IMR-90 (cell line): ENCODE measurements at regions not wholly inside any gene's neighbourhood (a gene's known extent, or its start where the extent isn't known, plus 50 kb on each side); places are given as distances from the start of the nearest gene placed in this dataset.
A peak's percentile ranks its signal among the peaks of the same experiment; 100 is the strongest.

ENCODE experiments used
- ATAC-seq: fragments of 200-7000 bp; cut with Tn5 transposase; 2 replicates; pipeline ENCODE4 v1.9.1; 2020; ENCODE audit warnings: low read depth, mild to moderate bottlenecking, moderate library complexity
- BruUV-seq: library from RNA; stranded (reverse); fragments of 400-500 nt; replicated peaks from 2 replicates; lab custom pipeline; 2021; lab: Mats Ljungman, UMichigan
- CTCF ChIA-PET: fragments of 300-600 bp; formaldehyde crosslinking; extraction: SDS; loops from one replicate; lab custom pipeline; 2021; ENCODE audit warnings: antibody characterized with exemption; lab: Yijun Ruan, JAX
- POLR2A ChIA-PET: fragments of 300-600 bp; sonication (Branson Sonifier 250); formaldehyde crosslinking; loops from one replicate; lab custom pipeline; 2022; ENCODE audit warnings: antibody characterized with exemption; ENCODE audit not compliant: unreplicated experiment; lab: Charles Lee
- DNase-seq: peaks from one replicate; pipeline ENCODE4 v3.0.0; 2013
- H2AFZ ChIP-seq: replicated peaks from 2 replicates; pipeline ENCODE3; 2013; ENCODE audit warnings: low read length, mild to moderate bottlenecking; ENCODE audit not compliant: poor library complexity
- H2AK5ac ChIP-seq: 2 replicates; pipeline ENCODE4 v1.6.1; 2013; ENCODE audit warnings: low read depth, low read length, inconsistent platforms
- H2AK9ac ChIP-seq: replicated peaks from 2 replicates; pipeline ENCODE3; 2013; ENCODE audit warnings: mild to moderate bottlenecking, low read depth, low read length, moderate library complexity; ENCODE audit not compliant: poor library complexity
- H2BK120ac ChIP-seq: 2 replicates; pipeline ENCODE4 v1.6.1; 2013; ENCODE audit warnings: low read depth, low read length, inconsistent platforms
- H2BK15ac ChIP-seq: 3 replicates; pipeline ENCODE4 v1.6.1; 2013; ENCODE audit warnings: low read depth, low read length, inconsistent platforms
- H2BK20ac ChIP-seq: 2 replicates; pipeline ENCODE4 v1.6.1; 2013; ENCODE audit warnings: low read depth, mild to moderate bottlenecking, inconsistent platforms, low read length, moderate library complexity
- H2BK5ac ChIP-seq: 2 replicates; pipeline ENCODE4 v1.6.1; 2013; ENCODE audit warnings: mild to moderate bottlenecking, low read depth, low read length, inconsistent platforms; ENCODE audit not compliant: poor library complexity, severe bottlenecking
- H3K14ac ChIP-seq: replicated peaks from 2 replicates; pipeline ENCODE4 v1.6.1; 2013; ENCODE audit warnings: low read depth, low read length, inconsistent platforms
- H3K18ac ChIP-seq: 2 replicates; pipeline ENCODE4 v1.6.1; 2013; ENCODE audit warnings: low read depth, low read length, control low read depth
- H3K23ac ChIP-seq: 2 replicates; pipeline ENCODE4 v1.6.1; 2013; ENCODE audit warnings: low read depth, low read length, inconsistent platforms
- H3K27ac ChIP-seq: 2 replicates; pipeline ENCODE4 v1.5.1; 2013; ENCODE audit warnings: mild to moderate bottlenecking, control low read depth, low read length; ENCODE audit not compliant: insufficient read depth
- H3K27me3 ChIP-seq: 2 replicates; pipeline ENCODE4 v1.6.1; 2013; ENCODE audit warnings: low read length; ENCODE audit not compliant: control insufficient read depth, insufficient read depth
- H3K36me3 ChIP-seq: 2 replicates; pipeline ENCODE4 v1.6.1; 2013; ENCODE audit warnings: low read length, mixed read lengths; ENCODE audit not compliant: control insufficient read depth, insufficient read depth
- H3K4ac ChIP-seq: 2 replicates; pipeline ENCODE4 v1.6.1; 2013; ENCODE audit warnings: low read depth, low read length, inconsistent platforms
- H3K4me1 ChIP-seq: 2 replicates; pipeline ENCODE4 v1.6.1; 2013; ENCODE audit warnings: low read length, mixed read lengths; ENCODE audit not compliant: control insufficient read depth, insufficient read depth
- H3K4me2 ChIP-seq: 2 replicates; pipeline ENCODE4 v1.6.1; 2013; ENCODE audit warnings: low read depth, mild to moderate bottlenecking, control low read depth, low read length, moderate library complexity
- H3K4me3 ChIP-seq: 2 replicates; pipeline ENCODE4 v1.5.1; 2013; ENCODE audit warnings: low read depth, mild to moderate bottlenecking, control low read depth, low read length, moderate library complexity; ENCODE audit not compliant: insufficient read depth
- H3K56ac ChIP-seq: 2 replicates; pipeline ENCODE4 v1.6.1; 2013; ENCODE audit warnings: low read length, inconsistent platforms; ENCODE audit not compliant: insufficient read depth; ENCODE audit errors: extremely low read depth
- H3K79me1 ChIP-seq, 2 experiments: 2 replicates each; pipeline ENCODE4 v1.6.1; 2013; ENCODE audit warnings: low read length in 2 of 2, inconsistent platforms in 1 of 2, low read depth in 1 of 2
- H3K9ac ChIP-seq: 2 replicates; pipeline ENCODE4 v1.6.1; 2013; ENCODE audit warnings: low read depth, low read length, control low read depth
- H3K9me1 ChIP-seq: 2 replicates; pipeline ENCODE4 v1.6.1; 2013; ENCODE audit warnings: low read length, inconsistent platforms; ENCODE audit not compliant: insufficient read depth
- H3K9me3 ChIP-seq: 2 replicates; pipeline ENCODE4 v1.6.1; 2013; ENCODE audit warnings: low read length; ENCODE audit not compliant: control insufficient read depth, insufficient read depth
- H4K20me1 ChIP-seq: 2 replicates; pipeline ENCODE4 v1.6.1; 2013; ENCODE audit warnings: low read length, inconsistent platforms; ENCODE audit not compliant: insufficient read depth
- H4K5ac ChIP-seq: 2 replicates; pipeline ENCODE4 v1.6.1; 2013; ENCODE audit warnings: mild to moderate bottlenecking, low read depth, low read length, control low read depth
- H4K8ac ChIP-seq, 2 experiments: 2 replicates each; pipeline ENCODE4 v1.6.1; 2013; ENCODE audit warnings: low read depth in 2 of 2, low read length in 2 of 2, control low read depth in 1 of 2, inconsistent platforms in 1 of 2
- H4K91ac ChIP-seq: 2 replicates; pipeline ENCODE4 v1.6.1; 2013; ENCODE audit warnings: low read depth, low read length, inconsistent platforms; ENCODE audit not compliant: insufficient read depth
- BHLHE40 ChIP-seq: fragments of 150-350 bp; IDR thresholded peaks from 2 replicates; pipeline ENCODE4 v1.6.1; 2016; ENCODE audit warnings: mild to moderate bottlenecking, low read depth, low read length
- CEBPB ChIP-seq: IDR thresholded peaks from 2 replicates; pipeline ENCODE4 v1.6.1; 2012; ENCODE audit warnings: low read depth, low read length, improper control_type of control experiment
- CHD1 ChIP-seq: IDR thresholded peaks from 2 replicates; pipeline ENCODE4 v1.6.1; 2012; ENCODE audit warnings: low read depth, low read length, improper control_type of control experiment
- CTCF ChIP-seq: conservative IDR thresholded peaks from 2 replicates; pipeline ENCODE4 v1.5.1; 2012; ENCODE audit warnings: mild to moderate bottlenecking, low read depth, low read length, improper control_type of control experiment
- FOS ChIP-seq: fragments of 150-350 bp; IDR thresholded peaks from 2 replicates; pipeline ENCODE4 v1.6.1; 2016; ENCODE audit warnings: low read depth, low read length
- MAFK ChIP-seq: IDR thresholded peaks from 2 replicates; pipeline ENCODE4 v1.6.1; 2012; ENCODE audit warnings: low read depth, low read length, improper control_type of control experiment
- MAZ ChIP-seq: IDR thresholded peaks from 2 replicates; pipeline ENCODE4 v1.6.1; 2012; ENCODE audit warnings: low read depth, mild to moderate bottlenecking, low read length, improper control_type of control experiment, moderate library complexity, borderline replicate concordance
- MXI1 ChIP-seq: IDR thresholded peaks from 2 replicates; pipeline ENCODE4 v1.6.1; 2012; ENCODE audit warnings: low read depth, mild to moderate bottlenecking, low read length, moderate library complexity, borderline replicate concordance
- NFE2L2 ChIP-seq: fragments of 150-350 bp; IDR thresholded peaks from 2 replicates; pipeline ENCODE4 v1.6.1; 2016; ENCODE audit warnings: low read depth, mild to moderate bottlenecking, low read length
- POLR2A ChIP-seq: IDR thresholded peaks from 2 replicates; pipeline ENCODE4 v1.6.1; 2012; ENCODE audit warnings: mild to moderate bottlenecking, low read depth, low read length
- RAD21 ChIP-seq: IDR thresholded peaks from 2 replicates; pipeline ENCODE4 v1.6.1; 2012; ENCODE audit warnings: low read length, improper control_type of control experiment
- RCOR1 ChIP-seq: IDR thresholded peaks from 2 replicates; pipeline ENCODE4 v1.6.1; 2012; ENCODE audit warnings: mild to moderate bottlenecking, low read length, improper control_type of control experiment; ENCODE audit not compliant: insufficient replicate concordance
- RFX5 ChIP-seq: IDR thresholded peaks from 2 replicates; pipeline ENCODE4 v1.8.0; 2012; ENCODE audit warnings: low read depth, mild to moderate bottlenecking, low read length, moderate library complexity
- SMC3 ChIP-seq: fragments of 150-350 bp; IDR thresholded peaks from 2 replicates; pipeline ENCODE4 v1.6.1; 2016; ENCODE audit warnings: low read depth, mild to moderate bottlenecking, antibody characterized with exemption, low read length, moderate library complexity
- USF2 ChIP-seq: fragments of 150-350 bp; IDR thresholded peaks from 2 replicates; pipeline ENCODE4 v1.6.1; 2017; ENCODE audit warnings: mild to moderate bottlenecking, antibody characterized with exemption, low read length, low read depth
- WGBS, 2 experiments: methylation state at CpG; one replicate each; pipeline versions ENCODE4 v1.1.5 to v1.1.7; 2013; ENCODE audit warnings: missing lambda C conversion rate in 2 of 2; ENCODE audit not compliant: insufficient read length in 1 of 2; ENCODE audit errors: extremely low coverage in 2 of 2; 5-methylcytosine and 5-hydroxymethylcytosine counted together
- dilution Hi-C: fragments of 300-500 bp; cut with HindIII; formaldehyde crosslinking; loops from one replicate; pipeline ENCODE4 v1.14.3; 2018; ENCODE audit warnings: low sequenced_read_pairs; ENCODE audit not compliant: unreplicated experiment
- in situ Hi-C: fragments of 300-500 bp; cut with MboI; formaldehyde crosslinking; loops from 3 replicates; pipeline ENCODE4 v1.14.3; 2019; ENCODE audit warnings: low sequenced_read_pairs, inconsistent platforms, mixed read lengths
- intact Hi-C: fragments of 100-400 bp; cut with micrococcal nuclease; formaldehyde crosslinking; loops from 2 replicates; pipeline ENCODE4 v1.10.0; 2022

DNA sequence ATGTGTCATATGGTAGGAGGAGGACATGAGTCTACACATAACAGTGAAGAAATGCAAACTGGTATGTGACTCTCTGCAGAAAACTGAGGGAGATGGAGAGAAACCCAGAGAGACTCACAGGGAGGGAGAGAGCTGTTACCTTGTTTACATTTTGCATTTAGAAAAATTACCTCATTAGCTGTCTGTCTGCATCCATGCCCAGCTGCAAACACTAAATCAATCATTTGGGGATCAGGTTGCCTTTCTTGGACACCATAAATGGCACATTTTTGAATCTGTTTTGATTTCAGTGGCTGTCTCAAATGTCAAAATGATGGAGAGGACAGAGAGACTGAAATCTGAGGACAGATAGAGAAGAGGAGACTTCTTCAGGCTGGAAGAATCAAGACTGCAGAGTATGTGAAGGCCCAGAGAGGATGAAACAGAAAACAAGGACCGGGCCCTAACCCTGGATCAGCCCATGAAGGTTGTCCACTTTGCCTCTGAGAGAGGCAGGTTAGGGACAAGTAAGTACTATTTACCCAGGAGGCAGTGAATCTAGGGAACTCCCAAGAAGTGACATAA is 92.2 kb downstream of the UNC5CL start:
- H2BK120ac ChIP-seq: peak overlapping the region; percentile 76
- H3K4ac ChIP-seq: peak overlapping the region; percentile 15
- dilution Hi-C loops (no loop called here), intact Hi-C loops (no loop called here), in situ Hi-C loops (no loop called here)
- H2BK5ac ChIP-seq: peak overlapping the region; percentile 18
- no peak for TF ChIP-seq POLR2A
- TF ChIP-seq MAFK: no peak
- no peak for TF ChIP-seq MXI1
- TF ChIP-seq CTCF: no peak
- no peak for TF ChIP-seq SMC3
- no peak for TF ChIP-seq MAZ
- no peak for TF ChIP-seq RCOR1
- no peak for TF ChIP-seq FOS
- TF ChIP-seq BHLHE40: no peak
- no peak for TF ChIP-seq USF2
- TF ChIP-seq RAD21: no peak
- no peak for TF ChIP-seq CEBPB
- TF ChIP-seq NFE2L2: no peak
- TF ChIP-seq RFX5: no peak
- TF ChIP-seq CHD1: no peak
- H4K8ac ChIP-seq: 0 out of 4 replicates have a peak overlapping the region, but pooled peaks of 1 of the 2 experiments have one; percentile 1
- 0 out of 3 replicates have a peak overlapping the region, but pooled peaks have one; percentile 40 for H2BK15ac ChIP-seq
- H3K56ac ChIP-seq: no peak overlapping the region
- ATAC-seq (no peak; the same call in none of the 2 replicates), DNase-seq (no peak)
- H3K27me3 ChIP-seq: no peaks in the 10 kb centered on the region
- H4K20me1 ChIP-seq: no peaks in the 10 kb centered on the region
- peak overlapping the region; percentile 66; the same call in 1 of the 2 replicates for H3K14ac ChIP-seq
- H3K9me3 ChIP-seq: no peaks in the 10 kb centered on the region
- H4K91ac ChIP-seq: peak overlapping the region; percentile 25
- peak overlapping the region; percentile 40 for H2AK5ac ChIP-seq
- POLR2A ChIA-PET: no interaction called here
- H2AK9ac ChIP-seq: no peak overlapping the region
- H3K23ac ChIP-seq: peak overlapping the region; percentile 2; the same call in 1 of the 2 replicates
- H3K36me3 ChIP-seq: no peaks in the 10 kb centered on the region
- no peak overlapping the region for H3K4me2 ChIP-seq
- BruUV-seq: no TSS peak
- H3K18ac ChIP-seq: no peak overlapping the region; the same call in 1 of the 2 replicates
- H4K5ac ChIP-seq: peak overlapping the region; percentile 30; the same call in 1 of the 2 replicates
- CTCF ChIA-PET: no interaction called here
- no peak overlapping the region for H2AFZ ChIP-seq
- WGBS, 2 experiments: no CpG with 5 or more reads among the region's 1 CpG
- H3K79me1 ChIP-seq: no peaks in the 10 kb centered on the region
- H3K27ac ChIP-seq: no peak overlapping the region
- H2BK20ac ChIP-seq: peak overlapping the region; percentile 50
- peaks cover 17% of the 10 kb centered on the region for H3K4me1 ChIP-seq
- no peak overlapping the region for H3K4me3 ChIP-seq
- peaks cover 11% of the 10 kb centered on the region for H3K9me1 ChIP-seq
- H3K9ac ChIP-seq: no peak overlapping the region
